ENCODE measurements at regions not wholly inside any gene's neighbourhood (a gene's known extent, or its start where the extent isn't known, plus 50 kb on each side); places are given as distances from the start of the nearest gene placed in this dataset.
"Not testable (repeated sequence)": the region's sequence is repeated elsewhere in the genome, so short reads cannot be mapped to it uniquely, and the experiment has no call there.

DNA sequence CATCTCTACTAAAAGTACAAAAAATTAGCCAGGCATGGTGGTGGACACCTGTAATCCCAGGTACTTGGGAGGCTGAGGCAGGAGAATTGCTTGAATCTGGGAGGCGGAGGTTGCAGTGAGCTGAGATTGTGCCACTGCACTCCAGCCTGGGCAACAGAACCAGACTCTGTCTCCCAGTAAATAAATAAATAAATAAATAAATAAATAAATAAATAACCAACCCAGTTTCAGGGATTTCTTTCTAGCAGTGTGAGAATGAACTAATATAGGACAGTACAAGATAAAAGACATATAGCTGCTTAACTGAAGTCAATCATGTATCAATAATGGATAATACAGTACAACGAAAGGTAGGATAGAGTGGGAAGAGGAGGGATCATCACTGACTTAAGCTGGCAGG, 113.3 kb upstream of the NRXN3 start:
- intact Hi-C loops (cut with DNase I); DNase-seq (ENCODE audit: low spot score); ATAC-seq: not testable (repeated sequence)

DNA sequence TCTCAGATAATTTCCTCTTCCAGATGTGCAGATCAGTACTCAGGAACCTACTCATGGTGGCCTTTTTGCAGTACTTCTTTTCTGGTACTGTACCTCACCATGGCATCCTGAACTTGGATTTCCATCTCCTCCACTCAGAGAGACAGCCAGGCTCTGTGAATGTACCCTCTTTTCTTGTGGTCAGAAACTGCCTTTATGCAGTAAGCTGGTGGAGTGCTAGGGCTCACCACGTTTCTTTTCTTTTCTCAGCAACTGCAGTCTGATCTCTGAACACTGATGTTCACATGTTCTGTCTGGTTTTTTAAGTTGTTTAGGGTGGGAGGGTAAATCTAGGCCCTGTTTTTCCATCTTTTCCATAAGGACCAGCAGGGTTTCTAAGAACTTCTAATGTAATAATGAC, 99.8 kb upstream of the NRXN3 start:
- ATAC-seq (no peak), DNase-seq (ENCODE audit: low spot score) (no peak)
- intact Hi-C loops (cut with DNase I), result no loop called here

DNA sequence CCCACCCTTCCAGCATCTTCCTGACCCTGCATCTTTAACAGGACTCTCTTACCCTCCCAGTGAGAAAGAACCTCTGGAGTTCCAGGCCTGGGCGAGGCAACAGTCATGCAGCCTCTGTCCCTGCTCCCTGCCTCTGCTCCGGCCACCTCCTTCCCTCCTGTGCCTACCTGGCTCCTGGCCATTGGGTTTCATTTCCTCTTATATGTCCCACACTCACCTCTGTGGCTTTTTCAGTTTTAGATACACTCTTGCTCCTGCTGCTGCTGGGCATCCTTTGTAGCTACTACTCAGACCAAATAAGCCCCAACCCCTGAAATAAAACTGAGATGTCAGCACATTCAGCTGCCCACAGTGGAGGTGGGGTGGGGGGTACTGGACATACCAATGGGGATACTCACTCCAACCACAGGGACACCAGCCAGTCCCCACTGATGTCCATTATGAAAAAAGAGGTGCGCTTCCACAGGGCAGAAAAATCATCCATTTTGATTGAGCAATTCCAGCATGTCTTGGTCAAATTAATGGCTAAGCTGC, 99.1 kb upstream of the NRXN3 start:
- intact Hi-C loops (cut with DNase I), result no loop called here
- DNase-seq (ENCODE audit: low spot score) (no peak), ATAC-seq (no peak)

DNA sequence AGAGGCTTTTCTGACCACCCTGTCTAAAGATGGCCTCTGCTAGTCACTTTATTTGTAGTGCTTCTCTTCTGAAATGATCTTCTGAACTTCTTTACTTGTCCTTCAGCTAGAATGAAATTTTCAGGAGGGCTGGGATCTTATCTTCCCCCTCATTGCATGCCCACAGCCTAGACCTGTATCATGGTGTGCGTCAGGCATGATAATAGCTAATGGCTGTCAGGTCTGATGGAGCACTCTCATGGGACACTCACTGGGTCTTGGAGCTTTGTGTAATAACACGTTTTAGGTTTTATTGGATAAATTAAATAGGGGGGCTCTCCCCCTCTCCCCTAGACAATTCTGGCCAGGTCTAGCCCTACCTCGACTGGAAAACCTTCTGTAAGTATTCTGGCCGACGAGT, 97.1 kb upstream of the NRXN3 start:
- ATAC-seq (no peak), DNase-seq (ENCODE audit: low spot score) (no peak)
- intact Hi-C loops (cut with DNase I), result no loop called here

DNA sequence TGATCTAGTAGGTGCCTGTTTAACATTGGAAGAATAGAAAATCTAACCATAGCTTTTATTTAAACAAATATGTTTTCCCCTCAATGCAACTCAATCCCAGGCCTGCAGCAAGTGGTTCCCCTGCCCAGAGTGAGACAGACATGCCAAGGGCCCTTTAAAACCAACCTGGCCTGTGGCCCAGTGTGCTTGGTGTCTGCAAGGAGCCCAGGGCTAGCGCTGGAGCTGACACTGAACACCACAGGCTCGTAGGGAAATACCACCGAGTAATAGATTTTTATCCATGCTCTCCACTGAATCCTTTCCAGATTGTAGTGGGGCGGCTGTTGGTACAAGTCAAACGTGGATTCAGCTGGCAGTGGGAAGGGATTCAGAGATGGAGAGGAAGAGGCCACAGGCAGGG, 95.6 kb upstream of the NRXN3 start:
- intact Hi-C loops (cut with DNase I), result no loop called here
- DNase-seq (ENCODE audit: low spot score), result no peak
- ATAC-seq, result no peak

DNA sequence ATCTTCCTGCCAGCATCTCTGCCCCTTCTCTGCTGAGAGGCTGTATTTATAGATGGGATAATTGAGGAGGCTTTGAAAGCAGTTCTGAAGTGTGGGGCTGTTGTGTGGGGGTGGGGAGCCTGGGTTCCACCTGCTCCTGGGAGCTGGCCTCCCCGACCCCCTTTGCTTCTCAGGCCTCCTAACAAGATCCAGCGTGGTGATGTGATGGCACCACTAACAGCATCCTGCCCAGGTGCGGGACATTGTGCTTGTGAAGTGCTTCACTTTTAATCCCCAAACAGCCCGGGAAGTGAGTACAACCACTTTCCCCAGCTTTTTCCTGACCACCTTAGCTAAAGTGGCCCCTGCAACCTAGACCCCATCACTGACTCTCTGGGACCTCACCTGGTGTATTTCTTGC, 95.1 kb upstream of the NRXN3 start:
- DNase-seq (ENCODE audit: low spot score) (no peak), ATAC-seq (no peak)
- intact Hi-C loops (cut with DNase I), result no loop called here

DNA sequence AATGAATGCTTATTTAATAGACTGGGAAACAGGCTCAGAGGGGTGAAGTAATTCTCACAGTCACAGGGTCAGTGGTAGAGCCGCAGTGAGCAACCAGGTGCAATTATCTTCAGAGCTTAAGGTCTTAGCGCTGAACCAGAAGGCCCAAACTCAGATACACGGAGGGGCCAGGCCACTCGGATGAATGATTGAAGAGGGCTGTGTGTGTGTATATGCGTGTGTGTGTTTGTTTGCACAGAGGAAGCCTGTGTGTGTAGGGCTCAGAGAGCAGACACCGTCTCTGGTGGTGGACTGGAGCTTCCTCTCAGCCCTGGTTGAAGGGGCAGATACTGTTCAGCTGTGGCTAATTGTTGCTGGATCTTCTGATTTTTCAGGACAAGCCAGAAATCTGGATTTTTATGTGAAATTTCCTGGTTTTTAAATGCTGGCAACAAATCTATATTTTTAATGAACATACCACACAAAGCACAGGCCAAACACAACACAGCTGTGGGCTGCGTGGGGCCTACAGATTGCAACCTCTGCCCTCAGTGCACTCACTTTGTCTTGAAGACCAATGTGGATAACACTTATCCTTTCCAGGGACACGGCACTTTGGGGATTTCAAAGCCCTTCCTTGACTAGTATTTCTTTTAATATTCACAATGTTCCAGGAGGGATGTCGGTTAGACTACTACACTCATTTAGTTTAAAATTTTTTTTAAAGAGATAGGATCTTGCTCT, 94.5 kb upstream of the NRXN3 start:
- ATAC-seq, result peak; percentile 96

DNA sequence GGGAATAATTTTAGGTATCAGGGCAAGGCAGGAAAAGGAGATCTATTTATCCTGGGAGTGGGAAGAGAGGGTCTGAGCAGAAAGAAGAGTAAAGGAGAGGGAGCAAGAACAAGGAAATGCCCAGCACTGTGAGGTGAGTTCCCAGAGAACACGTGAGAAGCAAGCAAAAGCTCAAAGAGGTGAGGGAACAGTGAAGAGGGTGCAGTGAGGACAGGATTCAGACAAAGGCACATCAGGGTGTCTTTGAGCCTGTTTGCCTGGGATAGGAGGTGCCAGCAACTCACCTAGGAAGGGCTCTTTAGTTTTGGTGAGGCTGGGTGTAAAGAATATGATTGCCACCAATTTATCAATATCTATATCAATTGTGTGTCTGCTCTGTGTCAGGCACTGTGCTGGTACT, 88.9 kb upstream of the NRXN3 start:
- DNase-seq (ENCODE audit: low spot score) (no peak), ATAC-seq (no peak)
- intact Hi-C loops (cut with DNase I), result no loop called here

More for the DNA sequence above, 94.5 kb upstream of the NRXN3 start:
- peak; percentile 67 for DNase-seq (ENCODE audit: low spot score)
- intact Hi-C loops (cut with DNase I), result no loop called here

DNA sequence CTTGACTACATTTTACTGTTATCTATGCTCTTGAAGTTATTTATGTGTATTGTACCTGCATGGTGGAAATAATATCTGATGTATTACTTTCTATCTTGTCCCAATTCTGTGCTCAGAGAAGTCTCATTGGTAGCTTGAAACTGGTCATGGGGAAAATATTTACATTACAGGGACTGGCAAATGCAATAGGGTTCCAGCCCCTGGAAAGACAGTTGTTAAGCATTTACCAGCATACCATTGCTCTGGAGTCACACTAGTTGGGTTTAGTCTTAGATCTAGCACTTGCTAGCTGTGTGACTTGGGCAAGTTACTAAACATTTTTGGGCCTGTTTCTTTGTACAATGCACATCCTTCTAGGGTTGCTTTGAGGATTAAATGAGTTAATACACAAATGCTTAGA, 86.3 kb upstream of the NRXN3 start:
- no peak for ATAC-seq
- no peak for DNase-seq (ENCODE audit: low spot score)
- intact Hi-C loops (cut with DNase I), result no loop called here

DNA sequence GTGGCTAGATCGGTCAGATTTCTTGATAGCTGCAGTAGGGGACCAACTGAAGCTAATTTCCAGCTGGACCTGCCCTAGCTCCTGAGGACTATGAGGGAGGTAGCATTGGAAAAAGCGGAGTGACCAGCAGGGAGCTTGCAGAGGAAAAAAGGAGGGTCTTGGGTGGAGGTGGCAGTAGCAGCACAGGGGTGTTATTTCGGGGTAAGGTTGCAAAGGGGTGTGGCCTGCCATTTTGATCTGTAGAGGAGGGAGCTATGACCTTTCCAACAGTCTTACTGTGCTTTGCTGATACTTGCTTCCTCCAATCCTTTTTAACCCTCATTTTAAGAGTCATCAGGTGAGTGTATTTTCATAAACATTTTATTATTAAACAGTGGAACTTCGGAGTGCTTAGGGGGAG, 83.8 kb upstream of the NRXN3 start:
- ATAC-seq (no peak), DNase-seq (ENCODE audit: low spot score) (no peak)
- intact Hi-C loops (cut with DNase I), result no loop called here

DNA sequence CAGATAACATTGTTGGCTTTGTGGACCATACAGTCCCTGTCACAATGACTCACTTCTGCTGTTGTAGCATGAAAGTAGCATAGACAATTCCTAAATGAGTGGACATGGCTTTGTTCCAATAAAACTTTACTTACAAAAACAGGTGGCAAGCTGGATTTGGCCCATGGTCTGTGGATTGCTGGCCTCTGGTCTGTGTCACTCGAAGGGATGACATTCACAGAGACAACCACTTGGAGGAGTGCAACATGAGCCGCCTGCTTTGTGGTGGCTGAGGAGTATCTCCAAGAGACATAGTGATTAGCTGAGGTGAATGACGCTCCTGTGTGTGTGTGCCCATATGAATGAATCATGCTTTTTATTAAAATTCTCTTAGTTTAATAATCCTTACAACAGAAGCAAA, 81.3 kb upstream of the NRXN3 start:
- intact Hi-C loops (cut with DNase I), result no loop called here
- no peak for ATAC-seq
- DNase-seq (ENCODE audit: low spot score), result no peak

DNA sequence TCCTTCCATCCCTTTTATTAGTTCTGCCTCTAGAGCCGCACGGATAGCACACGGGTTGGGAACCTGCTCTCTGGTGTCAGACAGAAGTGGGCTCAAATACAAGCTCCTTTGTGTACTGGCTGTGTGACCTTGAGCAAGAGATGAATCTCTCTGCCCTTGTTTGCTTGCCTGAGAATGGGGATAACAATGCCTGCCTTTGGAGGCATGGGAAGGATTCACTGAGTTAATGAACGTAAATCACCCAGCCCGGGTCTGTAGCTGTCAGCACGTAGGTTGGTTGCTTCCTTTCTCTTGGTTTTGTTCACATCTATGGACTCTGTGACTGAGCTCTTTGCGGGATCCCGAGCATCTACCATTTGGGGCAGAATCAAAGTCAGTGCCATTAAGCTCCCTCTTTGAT, 79.3 kb upstream of the NRXN3 start:
- ATAC-seq, result no peak
- DNase-seq (ENCODE audit: low spot score), result no peak
- intact Hi-C loops (cut with DNase I), result no loop called here

DNA sequence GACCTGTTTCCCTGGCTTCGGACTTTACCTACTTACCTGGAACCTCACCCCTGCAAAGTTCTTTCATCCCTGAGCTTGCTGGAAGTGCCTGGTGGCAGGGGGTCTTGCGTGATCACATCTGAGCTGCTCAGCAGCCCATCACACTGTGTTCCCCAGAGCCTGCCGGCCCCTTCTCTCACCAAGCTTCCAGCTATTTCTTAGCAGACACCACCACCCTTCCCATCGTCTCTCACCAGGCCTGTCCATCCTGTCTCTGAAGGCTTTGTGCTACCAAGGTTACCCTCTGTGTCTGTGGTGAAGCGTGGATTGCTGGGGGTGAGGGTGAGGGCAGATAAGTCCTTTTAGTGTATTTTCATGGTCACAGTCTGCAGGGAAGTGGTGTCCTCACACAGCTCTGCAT, 78.8 kb upstream of the NRXN3 start:
- no peak for DNase-seq (ENCODE audit: low spot score)
- ATAC-seq, result peak; percentile 10
- intact Hi-C loops (cut with DNase I), result no loop called here

DNA sequence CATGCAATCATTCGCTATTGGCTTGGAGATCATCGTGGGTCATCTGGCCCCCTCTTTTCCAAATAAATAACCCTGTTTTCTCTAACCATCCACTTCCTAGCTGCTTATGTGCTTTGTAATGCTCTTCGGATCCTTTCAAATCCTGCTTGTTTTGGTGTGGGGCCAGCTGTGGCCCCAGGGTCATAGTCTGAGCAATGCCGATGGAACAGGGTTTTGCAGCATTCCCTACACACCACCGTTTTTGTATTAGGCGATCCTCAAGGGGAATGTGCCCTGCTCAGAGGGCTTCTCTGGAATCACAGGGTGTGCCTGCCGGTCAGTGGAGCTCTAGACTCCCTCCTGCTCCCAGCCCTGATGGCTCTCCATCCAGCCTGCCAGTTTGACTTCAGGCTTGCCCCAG, 78.1 kb upstream of the NRXN3 start:
- ATAC-seq (peak; percentile 30), DNase-seq (ENCODE audit: low spot score) (no peak)
- intact Hi-C loops (cut with DNase I), result no loop called here

DNA sequence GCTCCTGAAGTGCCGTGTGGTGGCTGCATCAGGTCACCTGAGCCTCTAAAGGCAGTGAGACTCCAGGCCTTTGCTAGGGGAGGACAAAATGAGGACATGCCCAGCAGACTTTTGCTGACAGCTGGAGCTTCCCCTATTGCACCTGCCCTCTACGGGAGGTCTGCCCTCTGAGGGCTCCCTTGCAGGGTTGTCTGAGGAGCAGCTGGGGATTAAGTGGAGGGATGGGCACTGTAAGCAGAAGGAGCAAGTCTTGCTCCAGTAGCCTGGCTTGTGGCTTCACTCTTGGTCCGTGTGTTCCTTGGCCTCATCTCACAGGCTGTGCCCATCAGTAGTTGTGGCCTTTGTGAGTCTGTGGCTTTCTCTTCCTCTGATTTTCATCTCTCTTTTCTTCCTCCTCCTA, 66.9 kb upstream of the NRXN3 start:
- no peak for ATAC-seq
- DNase-seq (ENCODE audit: low spot score), result no peak
- intact Hi-C loops (cut with DNase I), result no loop called here

DNA sequence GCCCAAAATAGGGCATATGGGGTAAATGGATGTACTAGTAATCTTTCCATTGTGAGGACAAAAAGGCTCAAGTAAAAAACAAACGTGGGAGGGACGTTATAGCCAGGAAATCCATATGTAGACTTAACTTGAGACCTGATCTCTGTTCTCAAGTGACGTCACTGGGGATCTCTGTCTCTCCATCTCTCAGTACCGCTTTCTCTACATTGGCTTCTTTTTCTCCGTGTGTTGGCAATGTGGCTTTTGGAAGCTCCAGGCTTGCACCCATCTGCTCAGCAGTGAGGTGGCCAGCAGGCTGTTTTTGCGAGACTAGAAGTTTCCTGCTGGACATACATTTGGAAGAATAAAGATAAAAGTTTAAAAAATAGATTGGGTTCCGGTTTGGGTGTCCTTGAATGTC, 66.0 kb upstream of the NRXN3 start:
- no peak for DNase-seq (ENCODE audit: low spot score)
- intact Hi-C loops (cut with DNase I), result no loop called here
- no peak for ATAC-seq

DNA sequence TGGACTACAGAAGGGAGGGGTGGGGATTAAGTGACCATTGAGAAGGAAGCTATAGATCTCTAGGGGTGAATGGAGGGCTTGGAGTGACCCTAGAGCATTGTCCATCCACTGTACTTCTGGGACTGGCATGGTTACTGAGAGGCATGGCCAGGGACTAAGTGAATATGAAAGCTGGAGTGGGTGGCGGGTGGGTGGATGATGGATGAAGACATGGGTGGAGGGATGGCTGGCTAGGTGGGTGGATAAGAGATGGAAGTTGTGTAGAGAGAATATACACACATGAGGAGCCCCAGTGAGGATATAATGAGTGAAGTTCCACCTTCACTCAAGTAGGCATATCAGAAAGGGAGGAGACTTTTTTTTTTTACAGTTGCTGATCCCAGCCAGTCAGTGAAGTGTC, 65.5 kb upstream of the NRXN3 start:
- no peak for DNase-seq (ENCODE audit: low spot score)
- no peak for ATAC-seq
- intact Hi-C loops (cut with DNase I), result no loop called here

DNA sequence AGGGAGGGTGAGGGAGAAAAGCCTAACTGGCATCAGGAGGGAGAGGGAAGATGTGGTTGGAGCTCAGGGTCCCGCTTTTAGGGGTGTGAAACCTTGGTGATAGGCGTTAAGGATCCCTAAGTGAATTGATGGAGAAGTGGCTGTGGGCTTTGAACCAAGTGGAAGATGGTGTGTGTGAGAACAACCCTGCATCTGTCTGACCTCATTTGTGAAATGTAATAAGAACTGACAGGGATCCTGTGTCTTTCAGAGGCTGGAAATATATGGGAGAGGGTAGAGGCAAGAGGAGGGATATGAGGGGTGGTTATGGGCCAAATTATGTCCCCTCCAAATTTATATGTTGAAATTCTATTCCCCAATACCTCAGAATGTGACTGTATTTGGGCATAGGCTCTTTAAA, 63.8 kb upstream of the NRXN3 start:
- intact Hi-C loops (cut with DNase I), result no loop called here

DNA sequence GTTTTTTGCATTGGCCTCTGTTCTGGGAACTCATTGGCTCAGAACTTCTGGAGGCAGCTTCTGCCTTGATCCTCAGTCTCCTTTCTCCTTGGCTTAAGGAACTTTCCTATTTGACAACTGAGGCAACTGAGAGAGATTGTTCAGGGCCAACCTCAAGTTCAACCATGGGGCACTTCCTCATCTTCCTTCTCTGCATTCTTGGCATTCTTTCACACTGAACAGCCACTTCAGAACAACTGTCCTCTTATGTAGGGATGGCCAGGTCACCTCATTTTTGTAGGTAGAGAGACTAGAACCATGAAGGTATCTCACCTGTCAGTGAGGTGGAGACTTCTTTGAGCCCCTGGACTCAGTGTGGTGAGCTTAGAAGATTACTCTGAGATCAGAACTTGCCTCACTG, 63.0 kb upstream of the NRXN3 start:
- no peak for ATAC-seq
- no peak for DNase-seq (ENCODE audit: low spot score)
- intact Hi-C loops (cut with DNase I), result no loop called here

More for the DNA sequence above, 63.8 kb upstream of the NRXN3 start:
- ATAC-seq, result no peak
- no peak for DNase-seq (ENCODE audit: low spot score)

DNA sequence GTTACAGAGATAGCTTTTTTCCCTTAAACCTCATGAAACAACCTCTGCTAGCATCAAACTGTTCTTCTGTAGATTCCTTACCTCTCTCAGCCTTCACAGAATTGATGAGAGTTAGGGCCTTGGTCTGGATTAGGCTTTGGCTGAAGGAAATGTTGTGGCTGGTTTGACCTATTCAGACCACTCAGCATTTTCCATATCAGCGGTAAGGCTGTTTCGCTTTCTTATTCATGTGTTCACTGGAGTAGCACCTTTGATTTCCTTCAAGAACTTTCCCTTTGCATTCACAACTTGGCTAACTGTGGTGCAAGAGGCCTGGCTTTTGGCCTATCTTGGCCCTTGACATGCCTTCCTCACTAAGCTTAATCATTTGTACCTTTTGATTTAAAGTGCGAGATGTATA, 50.7 kb upstream of the NRXN3 start:
- ATAC-seq (no peak), DNase-seq (ENCODE audit: low spot score) (no peak)
- intact Hi-C loops (cut with DNase I), result no loop called here
